Osteocyte (in vitro differentiated cells): ENCODE measurements at regions not wholly inside any gene's neighbourhood (a gene's known extent, or its start where the extent isn't known, plus 50 kb on each side); places are given as distances from the start of the nearest gene placed in this dataset.
A peak's percentile ranks its signal among the peaks of the same experiment; 100 is the strongest.

ENCODE experiments used
- DNase-seq: peaks from one replicate; pipeline ENCODE4 v3.0.0; 2021; ENCODE audit warnings: mixed read lengths; ENCODE audit not compliant: unreplicated experiment; ENCODE audit errors: extremely low spot score
- H3K27ac Mint-ChIP-seq: one replicate; pipeline ENCODE4 v1.8.0; 2021; ENCODE audit warnings: mild to moderate bottlenecking, mixed read lengths; ENCODE audit not compliant: unreplicated experiment
- H3K27me3 Mint-ChIP-seq: one replicate; pipeline ENCODE4 v1.8.0; 2021; ENCODE audit warnings: mixed read lengths; ENCODE audit not compliant: unreplicated experiment
- H3K36me3 Mint-ChIP-seq: one replicate; pipeline ENCODE4 v1.8.0; 2021; ENCODE audit warnings: mixed read lengths; ENCODE audit not compliant: unreplicated experiment
- H3K4me1 Mint-ChIP-seq: one replicate; pipeline ENCODE4 v1.8.0; 2021; ENCODE audit warnings: mixed read lengths; ENCODE audit not compliant: unreplicated experiment
- H3K4me3 Mint-ChIP-seq: one replicate; pipeline ENCODE4 v1.8.0; 2021; ENCODE audit warnings: mild to moderate bottlenecking, moderate library complexity, mixed read lengths; ENCODE audit not compliant: unreplicated experiment
- H3K9me3 Mint-ChIP-seq: one replicate; pipeline ENCODE4 v1.8.0; 2021; ENCODE audit warnings: mixed read lengths; ENCODE audit not compliant: unreplicated experiment
- TF ChIP-seq, protein P1 (sequence below): fragments of 200-600 bp; sonication (generic); IDR thresholded peaks from 2 replicates; pipeline ENCODE4 v1.5.0; 2021; ENCODE audit warnings: antibody characterized with exemption, mild to moderate bottlenecking, moderate library complexity

DNA sequence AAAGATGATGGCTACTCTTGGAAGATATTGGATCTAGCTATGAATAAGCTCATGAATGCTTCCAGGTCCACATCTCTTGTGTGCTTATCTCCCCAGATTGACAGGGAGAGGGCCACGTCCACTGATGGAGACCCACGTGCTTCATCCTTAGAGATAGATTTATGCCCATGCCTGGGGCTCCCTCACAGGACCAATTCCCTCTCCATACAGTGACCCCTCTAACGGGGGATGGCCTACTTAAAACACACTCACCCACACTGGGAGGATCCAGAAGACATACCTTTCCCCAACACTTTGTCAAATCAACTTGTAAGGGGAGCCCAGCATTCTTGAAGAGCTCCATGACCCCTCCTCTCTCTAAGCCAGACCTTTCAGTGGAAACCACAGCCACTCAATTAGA lies 169.7 kb upstream of the CDH5 start:
- TF ChIP-seq, protein P1, sequence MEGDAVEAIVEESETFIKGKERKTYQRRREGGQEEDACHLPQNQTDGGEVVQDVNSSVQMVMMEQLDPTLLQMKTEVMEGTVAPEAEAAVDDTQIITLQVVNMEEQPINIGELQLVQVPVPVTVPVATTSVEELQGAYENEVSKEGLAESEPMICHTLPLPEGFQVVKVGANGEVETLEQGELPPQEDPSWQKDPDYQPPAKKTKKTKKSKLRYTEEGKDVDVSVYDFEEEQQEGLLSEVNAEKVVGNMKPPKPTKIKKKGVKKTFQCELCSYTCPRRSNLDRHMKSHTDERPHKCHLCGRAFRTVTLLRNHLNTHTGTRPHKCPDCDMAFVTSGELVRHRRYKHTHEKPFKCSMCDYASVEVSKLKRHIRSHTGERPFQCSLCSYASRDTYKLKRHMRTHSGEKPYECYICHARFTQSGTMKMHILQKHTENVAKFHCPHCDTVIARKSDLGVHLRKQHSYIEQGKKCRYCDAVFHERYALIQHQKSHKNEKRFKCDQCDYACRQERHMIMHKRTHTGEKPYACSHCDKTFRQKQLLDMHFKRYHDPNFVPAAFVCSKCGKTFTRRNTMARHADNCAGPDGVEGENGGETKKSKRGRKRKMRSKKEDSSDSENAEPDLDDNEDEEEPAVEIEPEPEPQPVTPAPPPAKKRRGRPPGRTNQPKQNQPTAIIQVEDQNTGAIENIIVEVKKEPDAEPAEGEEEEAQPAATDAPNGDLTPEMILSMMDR = no peak
- no peak overlapping the region for H3K27ac Mint-ChIP-seq
- peak; percentile 27 for DNase-seq
- no peak overlapping the region for H3K4me3 Mint-ChIP-seq
- no peaks in the 10 kb centered on the region for H3K9me3 Mint-ChIP-seq
- H3K36me3 Mint-ChIP-seq = no peaks in the 10 kb centered on the region
- no peaks in the 10 kb centered on the region for H3K27me3 Mint-ChIP-seq
- no peaks in the 10 kb centered on the region for H3K4me1 Mint-ChIP-seq

DNA sequence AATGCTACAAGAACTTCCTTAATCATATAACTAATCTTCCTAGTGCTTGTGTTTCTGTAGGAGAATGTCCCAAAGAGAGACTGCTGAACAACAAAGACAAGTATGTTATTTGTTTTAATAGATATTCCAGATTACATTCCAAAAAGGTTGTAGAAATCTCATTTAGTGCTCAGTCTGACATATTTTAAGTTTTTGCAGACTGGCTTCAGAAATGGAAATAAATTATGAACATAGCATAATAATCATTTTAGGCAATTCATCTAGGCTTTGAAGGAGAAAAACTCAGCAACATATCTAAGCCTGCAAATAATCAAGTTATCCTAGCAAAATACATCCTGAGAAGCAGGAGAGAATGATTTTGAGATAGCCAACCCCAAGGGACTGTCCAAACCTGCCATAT lies 171.6 kb upstream of the CDH5 start:
- Mint-ChIP-seq H3K4me1 (peaks cover 6% of the 10 kb centered on the region), H3K36me3 (no peaks in the 10 kb centered on the region), H3K4me3 (no peak overlapping the region), H3K27me3 (no peaks in the 10 kb centered on the region), H3K27ac (no peak overlapping the region), H3K9me3 (no peaks in the 10 kb centered on the region)
- TF ChIP-seq, protein P1 = no peak
- DNase-seq = no peak

DNA sequence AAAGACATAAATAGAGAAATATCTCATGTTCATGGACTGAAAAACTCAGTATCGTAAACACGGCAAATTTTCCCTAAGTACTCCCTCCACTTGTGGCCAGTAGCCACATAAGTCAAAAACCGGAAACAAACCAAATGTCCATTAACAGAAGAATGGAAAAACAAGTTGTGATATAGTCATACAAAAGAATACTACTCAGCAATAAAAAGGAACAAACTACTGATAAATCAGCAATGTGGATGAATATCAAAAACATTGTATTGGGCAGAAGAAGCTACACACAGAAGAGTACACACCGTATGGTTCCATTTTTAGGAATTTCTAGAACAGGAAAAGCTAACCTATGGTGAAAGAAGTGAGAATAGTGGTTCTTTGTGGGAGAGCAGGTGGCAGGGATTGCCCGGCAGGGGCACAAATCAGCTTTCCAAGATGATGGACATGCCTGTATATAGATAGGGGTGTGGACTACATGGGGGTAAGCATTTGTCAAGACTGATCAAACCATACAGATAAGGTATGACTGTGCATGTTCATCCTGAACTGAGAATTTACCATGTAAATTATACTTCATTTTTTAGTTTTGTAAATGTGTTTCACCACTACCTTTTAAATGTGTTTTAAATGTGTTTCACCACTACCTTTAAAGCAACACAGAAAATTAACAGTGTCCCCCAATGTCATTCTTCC lies 172.8 kb upstream of the CDH5 start:
- no peaks in the 10 kb centered on the region for H3K36me3 Mint-ChIP-seq
- no peaks in the 10 kb centered on the region for H3K27me3 Mint-ChIP-seq
- H3K4me3 Mint-ChIP-seq = no peak overlapping the region
- no peaks in the 10 kb centered on the region for H3K9me3 Mint-ChIP-seq
- TF ChIP-seq, protein P1 = no peak
- DNase-seq = no peak
- H3K4me1 Mint-ChIP-seq = peaks cover 17% of the 10 kb centered on the region
- H3K27ac Mint-ChIP-seq = no peak overlapping the region

DNA sequence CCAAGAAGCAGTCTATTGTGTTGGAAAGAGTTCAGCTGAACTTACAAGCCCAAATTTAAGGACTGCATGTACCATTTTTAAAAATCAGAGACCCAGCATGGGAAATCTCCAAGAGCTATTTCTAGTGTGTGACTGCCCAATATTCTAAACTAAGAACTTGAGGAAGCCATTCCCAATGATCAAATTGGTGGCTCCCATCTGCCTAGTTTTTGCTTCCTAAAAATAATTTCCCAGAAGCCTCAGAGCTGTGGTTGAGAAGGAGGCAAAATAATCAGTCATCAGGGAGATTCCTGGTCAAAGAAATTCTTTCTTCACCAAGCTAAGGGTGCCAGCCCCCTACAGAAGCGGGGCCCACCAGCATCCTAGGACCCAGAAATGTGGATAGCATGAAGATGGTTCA lies 176.1 kb upstream of the CDH5 start:
- peak; percentile 30 for DNase-seq
- no peaks in the 10 kb centered on the region for H3K36me3 Mint-ChIP-seq
- peaks cover 17% of the 10 kb centered on the region for H3K4me1 Mint-ChIP-seq
- H3K27me3 Mint-ChIP-seq = no peaks in the 10 kb centered on the region
- no peak overlapping the region for H3K4me3 Mint-ChIP-seq
- H3K27ac Mint-ChIP-seq = no peak overlapping the region
- no peaks in the 10 kb centered on the region for H3K9me3 Mint-ChIP-seq
- TF ChIP-seq, protein P1 = no peak

DNA sequence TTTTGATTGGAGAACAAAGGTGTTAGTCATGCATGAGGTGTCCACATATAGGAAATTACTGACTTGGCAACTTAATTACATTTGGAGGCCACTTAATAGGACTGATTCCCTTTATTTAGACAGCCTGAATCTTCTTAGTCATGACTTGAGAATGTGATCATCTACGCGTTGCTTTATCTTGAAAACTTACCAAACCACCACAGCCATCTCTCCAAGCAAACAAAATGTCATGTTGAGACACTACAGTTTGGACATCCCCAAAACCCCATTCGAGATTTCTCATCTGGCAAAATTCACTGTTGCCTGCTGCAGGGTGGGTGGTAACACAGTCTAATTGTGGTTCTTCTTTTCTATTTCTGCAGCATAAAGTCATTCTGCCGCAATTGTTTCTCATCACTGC lies 176.5 kb upstream of the CDH5 start:
- H3K27ac Mint-ChIP-seq = no peak overlapping the region
- H3K4me1 Mint-ChIP-seq = peaks cover 17% of the 10 kb centered on the region
- H3K36me3 Mint-ChIP-seq = no peaks in the 10 kb centered on the region
- H3K4me3 Mint-ChIP-seq = no peak overlapping the region
- H3K27me3 Mint-ChIP-seq = no peaks in the 10 kb centered on the region
- peak; percentile 21 for DNase-seq
- no peaks in the 10 kb centered on the region for H3K9me3 Mint-ChIP-seq
- TF ChIP-seq, protein P1 = no peak
